ENCODE measurements at regions not wholly inside any gene's neighbourhood (a gene's known extent, or its start where the extent isn't known, plus 50 kb on each side); places are given as distances from the start of the nearest gene placed in this dataset.

GRCh38 chr2:122072666-122073065 lies 317.2 kb downstream of the TSN start:
- TF ChIP-seq CTCF (IDR thresholded peaks at IDR 0.05; ENCODE audit: insufficient read depth, low read length) (no peak), REST (IDR thresholded peaks at IDR 0.05; ENCODE audit: insufficient replicate concordance, low read depth) (no peak)

Measured in HL-60 (cell line).